Liver (tissue), 2 donors: ENCODE measurements at regions not wholly inside any gene's neighbourhood (a gene's known extent, or its start where the extent isn't known, plus 50 kb on each side); places are given as distances from the start of the nearest gene placed in this dataset.

Experiments
- ZBTB33 ChIP-seq: IDR thresholded peaks from 2 replicates; pipeline ENCODE4 v1.6.1; 2016; ENCODE audit warnings: antibody characterized with exemption
- TF ChIP-seq, protein P1 (sequence below): fragments of 150-350 bp; IDR thresholded peaks from 2 replicates; pipeline ENCODE4 v1.5.1; 2017; ENCODE audit warnings: improper control_type of control experiment, low read depth, low read length; ENCODE audit not compliant: missing input control
- TF ChIP-seq, protein P2 (sequence below): IDR thresholded peaks from 2 replicates; pipeline ENCODE4 v1.6.1; 2016; ENCODE audit warnings: antibody characterized with exemption, mild to moderate bottlenecking
- donor health status: healthy.

- no peak for TF ChIP-seq ZBTB33
- TF ChIP-seq, protein P1, sequence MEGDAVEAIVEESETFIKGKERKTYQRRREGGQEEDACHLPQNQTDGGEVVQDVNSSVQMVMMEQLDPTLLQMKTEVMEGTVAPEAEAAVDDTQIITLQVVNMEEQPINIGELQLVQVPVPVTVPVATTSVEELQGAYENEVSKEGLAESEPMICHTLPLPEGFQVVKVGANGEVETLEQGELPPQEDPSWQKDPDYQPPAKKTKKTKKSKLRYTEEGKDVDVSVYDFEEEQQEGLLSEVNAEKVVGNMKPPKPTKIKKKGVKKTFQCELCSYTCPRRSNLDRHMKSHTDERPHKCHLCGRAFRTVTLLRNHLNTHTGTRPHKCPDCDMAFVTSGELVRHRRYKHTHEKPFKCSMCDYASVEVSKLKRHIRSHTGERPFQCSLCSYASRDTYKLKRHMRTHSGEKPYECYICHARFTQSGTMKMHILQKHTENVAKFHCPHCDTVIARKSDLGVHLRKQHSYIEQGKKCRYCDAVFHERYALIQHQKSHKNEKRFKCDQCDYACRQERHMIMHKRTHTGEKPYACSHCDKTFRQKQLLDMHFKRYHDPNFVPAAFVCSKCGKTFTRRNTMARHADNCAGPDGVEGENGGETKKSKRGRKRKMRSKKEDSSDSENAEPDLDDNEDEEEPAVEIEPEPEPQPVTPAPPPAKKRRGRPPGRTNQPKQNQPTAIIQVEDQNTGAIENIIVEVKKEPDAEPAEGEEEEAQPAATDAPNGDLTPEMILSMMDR, result no peak
- TF ChIP-seq, protein P2, sequence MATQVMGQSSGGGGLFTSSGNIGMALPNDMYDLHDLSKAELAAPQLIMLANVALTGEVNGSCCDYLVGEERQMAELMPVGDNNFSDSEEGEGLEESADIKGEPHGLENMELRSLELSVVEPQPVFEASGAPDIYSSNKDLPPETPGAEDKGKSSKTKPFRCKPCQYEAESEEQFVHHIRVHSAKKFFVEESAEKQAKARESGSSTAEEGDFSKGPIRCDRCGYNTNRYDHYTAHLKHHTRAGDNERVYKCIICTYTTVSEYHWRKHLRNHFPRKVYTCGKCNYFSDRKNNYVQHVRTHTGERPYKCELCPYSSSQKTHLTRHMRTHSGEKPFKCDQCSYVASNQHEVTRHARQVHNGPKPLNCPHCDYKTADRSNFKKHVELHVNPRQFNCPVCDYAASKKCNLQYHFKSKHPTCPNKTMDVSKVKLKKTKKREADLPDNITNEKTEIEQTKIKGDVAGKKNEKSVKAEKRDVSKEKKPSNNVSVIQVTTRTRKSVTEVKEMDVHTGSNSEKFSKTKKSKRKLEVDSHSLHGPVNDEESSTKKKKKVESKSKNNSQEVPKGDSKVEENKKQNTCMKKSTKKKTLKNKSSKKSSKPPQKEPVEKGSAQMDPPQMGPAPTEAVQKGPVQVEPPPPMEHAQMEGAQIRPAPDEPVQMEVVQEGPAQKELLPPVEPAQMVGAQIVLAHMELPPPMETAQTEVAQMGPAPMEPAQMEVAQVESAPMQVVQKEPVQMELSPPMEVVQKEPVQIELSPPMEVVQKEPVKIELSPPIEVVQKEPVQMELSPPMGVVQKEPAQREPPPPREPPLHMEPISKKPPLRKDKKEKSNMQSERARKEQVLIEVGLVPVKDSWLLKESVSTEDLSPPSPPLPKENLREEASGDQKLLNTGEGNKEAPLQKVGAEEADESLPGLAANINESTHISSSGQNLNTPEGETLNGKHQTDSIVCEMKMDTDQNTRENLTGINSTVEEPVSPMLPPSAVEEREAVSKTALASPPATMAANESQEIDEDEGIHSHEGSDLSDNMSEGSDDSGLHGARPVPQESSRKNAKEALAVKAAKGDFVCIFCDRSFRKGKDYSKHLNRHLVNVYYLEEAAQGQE, result no peak
Observed at GRCh38 chr14:28953973-28954372, 187.4 kb downstream of the FOXG1 start.
